Hematopoietic multipotent progenitor cell treated with erythropoietin and hydrocortisone succinate and interleukin-3 and kit ligand, for 8 days (in vitro differentiated cells): ENCODE measurements at regions not wholly inside any gene's neighbourhood (a gene's known extent, or its start where the extent isn't known, plus 50 kb on each side); places are given as distances from the start of the nearest gene placed in this dataset.

ENCODE experiments used
- DNase-seq: peaks from one replicate; pipeline ENCODE4 v3.0.0-alpha.2; 2015

- no peak for DNase-seq
Measured at GRCh38 chr1:181341026-181341632, 142.2 kb upstream of the CACNA1E start.

GRCh38 chr1:181344091-181344490 lies 139.2 kb upstream of the CACNA1E start:
- no peak for DNase-seq

- no peak for DNase-seq
Measured at GRCh38 chr1:181345146-181345545, 138.2 kb upstream of the CACNA1E start.

GRCh38 chr1:181347495-181348390 lies 135.6 kb upstream of the CACNA1E start:
- DNase-seq: no peak

GRCh38 chr1:181349512-181349911 lies 133.8 kb upstream of the CACNA1E start:
- DNase-seq: no peak

GRCh38 chr1:181350131-181350530 lies 133.2 kb upstream of the CACNA1E start:
- DNase-seq: no peak

- no peak for DNase-seq
Measured at GRCh38 chr1:181351740-181352139, 131.6 kb upstream of the CACNA1E start.

- no peak for DNase-seq
Measured at GRCh38 chr1:181352695-181353094, 130.6 kb upstream of the CACNA1E start.

- DNase-seq: no peak
Measured at GRCh38 chr1:181353526-181353925, 129.8 kb upstream of the CACNA1E start.

GRCh38 chr1:181354865-181355264 lies 128.5 kb upstream of the CACNA1E start:
- no peak for DNase-seq

GRCh38 chr1:181356505-181357340 lies 126.6 kb upstream of the CACNA1E start:
- no peak for DNase-seq

GRCh38 chr1:181359012-181359411 lies 124.3 kb upstream of the CACNA1E start:
- DNase-seq: no peak

GRCh38 chr1:181364801-181365200 lies 118.5 kb upstream of the CACNA1E start:
- no peak for DNase-seq

- no peak for DNase-seq
Measured at GRCh38 chr1:181366910-181367309, 116.4 kb upstream of the CACNA1E start.

- no peak for DNase-seq
Measured at GRCh38 chr1:181369416-181369815, 113.9 kb upstream of the CACNA1E start.

- DNase-seq: no peak
Measured at GRCh38 chr1:181383695-181384094, 99.6 kb upstream of the CACNA1E start.

- DNase-seq: no peak
Measured at GRCh38 chr1:181386340-181386739, 97.0 kb upstream of the CACNA1E start.

- no peak for DNase-seq
Measured at GRCh38 chr1:181386951-181387350, 96.4 kb upstream of the CACNA1E start.

- DNase-seq: no peak
Measured at GRCh38 chr1:181387702-181388101, 95.6 kb upstream of the CACNA1E start.

GRCh38 chr1:181390410-181391077 lies 92.8 kb upstream of the CACNA1E start:
- no peak for DNase-seq

GRCh38 chr1:181391301-181391900 lies 91.9 kb upstream of the CACNA1E start:
- DNase-seq: no peak

GRCh38 chr1:181392133-181392532 lies 91.2 kb upstream of the CACNA1E start:
- DNase-seq: no peak
